ENCODE measurements at regions not wholly inside any gene's neighbourhood (a gene's known extent, or its start where the extent isn't known, plus 50 kb on each side); places are given as distances from the start of the nearest gene placed in this dataset.

DNA sequence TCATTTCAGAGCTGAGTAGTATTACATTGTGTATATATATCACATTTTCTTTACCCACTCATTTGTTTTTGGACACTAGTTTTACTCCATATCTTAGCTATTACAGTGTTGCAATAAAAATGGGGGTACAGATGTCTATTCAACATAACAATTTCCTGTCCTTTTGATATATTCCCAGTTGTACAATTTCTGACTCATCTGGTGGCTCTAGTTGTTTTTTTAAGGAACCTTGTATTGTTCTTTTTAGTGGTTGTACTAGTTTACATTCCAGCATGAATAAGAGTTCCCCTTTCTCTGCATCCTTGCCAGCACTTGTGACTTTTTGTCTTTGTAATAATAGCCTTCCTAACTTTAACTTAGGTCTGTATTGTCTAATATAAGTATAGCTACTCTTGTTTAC, 739.9 kb downstream of the XPNPEP1 start (continued):
- TF ChIP-seq CHD7 (IDR thresholded peaks at IDR 0.05; ENCODE audit: insufficient replicate concordance, low read length) = no peak
- TF ChIP-seq PHF8 (conservative IDR thresholded peaks at IDR 0.05; ENCODE audit: low read depth, low read length) = no peak
- TF ChIP-seq NRF1 (IDR thresholded peaks at IDR 0.05; ENCODE audit: low read depth, low read length) = no peak
- TF ChIP-seq EGR1 (IDR thresholded peaks at IDR 0.05; ENCODE audit: borderline replicate concordance, low read depth, low read length) = no peak
- TF ChIP-seq KDM1A (IDR thresholded peaks at IDR 0.05; ENCODE audit: borderline replicate concordance, low read length) = no peak
- no peak for TF ChIP-seq CBX5 (IDR thresholded peaks at IDR 0.05; ENCODE audit: low read depth, low read length)
- TF ChIP-seq SIRT6 (IDR thresholded peaks at IDR 0.05; ENCODE audit: low read length) = no peak
- no peak for TF ChIP-seq CEBPB (IDR thresholded peaks at IDR 0.05; ENCODE audit: low read depth, low read length)
- TF ChIP-seq ASH2L (IDR thresholded peaks at IDR 0.05; ENCODE audit: low read length) = no peak
